ENCODE measurements at regions not wholly inside any gene's neighbourhood (a gene's known extent, or its start where the extent isn't known, plus 50 kb on each side); places are given as distances from the start of the nearest gene placed in this dataset.
A peak's percentile ranks its signal among the peaks of the same experiment; 100 is the strongest.

DNA sequence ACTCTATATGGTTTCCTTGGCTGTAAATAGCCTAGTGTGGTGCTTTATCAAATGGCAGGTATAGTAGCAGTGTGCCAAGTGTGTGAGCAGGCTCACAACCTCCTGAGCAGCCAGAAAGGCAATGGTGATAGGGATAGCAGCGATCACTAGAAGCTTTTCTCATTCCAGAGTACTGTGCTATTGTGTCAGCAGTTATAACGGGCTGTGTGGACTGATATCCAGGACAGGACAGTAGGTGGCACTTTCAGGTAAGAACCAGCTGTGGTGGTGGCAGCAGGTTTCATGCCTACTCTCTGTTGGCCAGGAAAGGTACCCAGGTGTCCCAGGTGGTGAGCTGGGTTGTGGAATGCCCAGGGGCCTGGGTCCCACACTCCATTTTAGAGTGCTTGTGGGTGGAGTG is 448.8 kb upstream of the BTBD3 start:
- TF ChIP-seq POU2F2 (IDR thresholded peaks at IDR 0.05; ENCODE audit: low read depth, low read length) (no peak), SPI1 (IDR thresholded peaks at IDR 0.05; ENCODE audit: low read depth, low read length) (no peak), PAX5 (IDR thresholded peaks at IDR 0.05; ENCODE audit: insufficient read depth, low read length, severe bottlenecking) (no peak), POLR2A (IDR thresholded peaks at IDR 0.05; ENCODE audit: low read depth, low read length) (no peak), TAF1 (IDR thresholded peaks at IDR 0.05; ENCODE audit: low read depth, low read length) (no peak)
- FAIRE-seq (no peak), DNase-seq (ENCODE audit: insufficient read length, low spot score) (no peak)

DNA sequence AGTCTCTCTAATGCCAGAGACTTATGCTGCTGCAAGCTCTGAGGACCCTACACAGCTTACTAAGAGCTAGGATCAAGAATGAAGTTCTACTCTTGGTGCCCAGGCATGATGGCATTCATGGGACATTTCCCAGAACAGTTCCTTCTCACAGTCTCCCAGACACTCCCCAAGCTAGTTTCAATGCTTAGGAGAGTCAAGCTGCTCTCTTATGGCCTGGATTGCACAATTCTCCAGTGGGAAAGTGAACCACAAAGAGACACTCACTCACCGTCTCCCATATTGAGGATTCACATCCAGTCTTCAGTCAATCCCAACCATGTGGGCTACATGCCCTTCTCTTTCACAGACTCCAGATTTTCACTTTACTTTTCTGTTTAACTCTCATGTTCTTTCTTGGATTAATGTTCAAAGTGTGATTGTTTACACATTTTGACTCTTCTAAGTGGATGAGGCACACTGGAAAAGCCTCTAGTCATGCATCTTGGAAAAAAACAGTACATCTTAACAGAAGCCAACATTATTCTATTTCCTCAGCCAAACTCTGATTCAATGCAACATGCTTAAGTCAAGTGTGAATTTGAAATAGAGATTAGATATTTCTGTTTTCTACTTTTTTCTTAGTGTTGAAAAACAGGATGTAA is 447.8 kb upstream of the BTBD3 start:
- DNase-seq (ENCODE audit: insufficient read length, low spot score): no peak
- TF ChIP-seq POU2F2 (IDR thresholded peaks at IDR 0.05; ENCODE audit: low read depth, low read length) (no peak), PAX5 (IDR thresholded peaks at IDR 0.05; ENCODE audit: insufficient read depth, low read length, severe bottlenecking) (no peak), SPI1 (IDR thresholded peaks at IDR 0.05; ENCODE audit: low read depth, low read length) (no peak), POLR2A (IDR thresholded peaks at IDR 0.05; ENCODE audit: low read depth, low read length) (no peak), TAF1 (IDR thresholded peaks at IDR 0.05; ENCODE audit: low read depth, low read length) (no peak), POLR2AphosphoS5 (IDR thresholded peaks at IDR 0.05; ENCODE audit: low read depth, low read length) (no peak)
- no peak for FAIRE-seq

DNA sequence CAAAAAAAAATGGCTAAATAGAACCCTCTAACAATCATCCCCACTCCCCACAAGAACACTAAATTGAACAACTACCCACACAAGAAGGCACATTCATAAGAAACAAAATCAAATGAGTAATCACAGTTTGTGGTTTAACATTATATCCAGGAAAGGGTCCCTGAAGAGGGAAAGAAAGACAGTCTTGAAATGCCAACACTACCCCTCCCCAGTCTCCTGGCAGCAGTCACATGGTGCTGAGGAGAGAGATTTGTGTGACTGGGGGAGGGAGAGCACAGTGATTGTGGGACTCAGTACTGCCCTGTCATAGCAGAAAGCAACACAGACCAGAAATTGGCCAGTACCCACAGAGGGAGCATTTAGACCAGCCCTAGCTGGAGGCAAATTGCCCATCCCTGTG is 443.7 kb upstream of the BTBD3 start:
- no peak for TF ChIP-seq POU2F2 (IDR thresholded peaks at IDR 0.05; ENCODE audit: low read depth, low read length)
- TF ChIP-seq POLR2AphosphoS5 (IDR thresholded peaks at IDR 0.05; ENCODE audit: low read depth, low read length): no peak
- TF ChIP-seq TAF1 (IDR thresholded peaks at IDR 0.05; ENCODE audit: low read depth, low read length): no peak
- FAIRE-seq: no peak
- DNase-seq (ENCODE audit: insufficient read length, low spot score): no peak

DNA sequence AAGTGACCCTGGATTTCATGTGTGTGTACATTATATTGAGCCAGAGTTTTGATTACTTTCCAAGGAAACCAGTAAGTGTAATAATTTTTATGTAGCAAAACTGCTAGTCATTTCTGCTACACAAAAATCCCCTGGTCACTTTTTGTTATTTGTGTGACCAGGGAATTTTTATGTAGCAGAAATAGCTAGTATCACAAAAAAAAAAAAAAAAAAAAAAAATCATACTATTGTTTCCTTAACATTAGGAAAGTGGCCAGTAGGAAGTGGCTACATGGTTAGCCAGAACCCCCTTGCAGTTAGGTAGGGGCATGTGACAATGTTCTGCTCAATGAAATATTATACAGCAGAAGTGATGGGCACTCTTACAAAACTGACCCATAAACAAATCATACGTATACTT is 434.0 kb upstream of the BTBD3 start:
- FAIRE-seq: no peak

DNA sequence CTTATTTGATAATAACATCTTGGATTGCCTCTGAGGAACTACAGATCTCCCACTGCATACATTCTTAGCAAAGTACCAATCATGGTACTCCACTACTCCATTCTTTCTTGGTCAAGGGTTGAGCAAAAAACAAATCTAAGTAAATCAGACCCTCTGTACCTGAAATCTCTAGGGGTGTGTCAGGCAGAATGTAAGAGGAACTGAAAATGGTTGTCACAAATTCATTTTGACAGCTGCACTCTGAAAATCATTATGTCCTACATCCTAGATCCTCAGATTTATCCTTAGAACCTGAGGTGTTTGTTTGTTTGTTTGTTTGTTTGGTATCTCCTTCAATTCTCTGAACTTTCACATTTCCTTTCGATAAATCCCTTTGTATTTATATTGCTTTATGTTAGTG is 433.2 kb upstream of the BTBD3 start:
- no peak for TF ChIP-seq TAF1 (IDR thresholded peaks at IDR 0.05; ENCODE audit: low read depth, low read length)
- no peak for TF ChIP-seq POU2F2 (IDR thresholded peaks at IDR 0.05; ENCODE audit: low read depth, low read length)
- TF ChIP-seq SPI1 (IDR thresholded peaks at IDR 0.05; ENCODE audit: low read depth, low read length): peak; percentile 88
- no peak for TF ChIP-seq PAX5 (IDR thresholded peaks at IDR 0.05; ENCODE audit: insufficient read depth, low read length, severe bottlenecking)
- FAIRE-seq (no peak), DNase-seq (ENCODE audit: insufficient read length, low spot score) (no peak)

More for the DNA sequence above, 434.0 kb upstream of the BTBD3 start:
- TF ChIP-seq TAF1 (IDR thresholded peaks at IDR 0.05; ENCODE audit: low read depth, low read length) (no peak), POLR2A (IDR thresholded peaks at IDR 0.05; ENCODE audit: low read depth, low read length) (no peak), SPI1 (IDR thresholded peaks at IDR 0.05; ENCODE audit: low read depth, low read length) (no peak), PAX5 (IDR thresholded peaks at IDR 0.05; ENCODE audit: insufficient read depth, low read length, severe bottlenecking) (no peak), POU2F2 (IDR thresholded peaks at IDR 0.05; ENCODE audit: low read depth, low read length) (no peak)
- DNase-seq (ENCODE audit: insufficient read length, low spot score): no peak

DNA sequence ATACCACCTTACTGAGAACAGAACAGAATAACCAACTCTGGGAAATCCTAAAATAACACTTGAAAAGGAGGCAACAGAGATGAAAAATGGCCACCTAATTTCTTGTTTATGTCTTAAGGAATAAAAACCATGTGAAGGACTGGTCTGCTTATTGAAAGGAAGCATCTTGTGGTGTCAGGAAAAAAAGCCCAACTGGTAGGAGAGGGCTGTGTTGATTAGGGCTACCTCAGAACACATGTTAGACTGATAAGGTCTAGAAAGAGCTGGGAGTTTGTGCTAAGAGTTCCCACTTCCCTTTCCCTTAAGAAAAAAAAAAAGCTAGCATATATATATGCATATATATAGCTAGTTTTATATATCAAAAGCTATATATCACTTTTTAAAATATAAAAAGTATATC is 425.3 kb upstream of the BTBD3 start:
- FAIRE-seq: no peak
- DNase-seq (ENCODE audit: insufficient read length, low spot score): no peak
- TF ChIP-seq PAX5 (IDR thresholded peaks at IDR 0.05; ENCODE audit: insufficient read depth, low read length, severe bottlenecking): no peak

DNA sequence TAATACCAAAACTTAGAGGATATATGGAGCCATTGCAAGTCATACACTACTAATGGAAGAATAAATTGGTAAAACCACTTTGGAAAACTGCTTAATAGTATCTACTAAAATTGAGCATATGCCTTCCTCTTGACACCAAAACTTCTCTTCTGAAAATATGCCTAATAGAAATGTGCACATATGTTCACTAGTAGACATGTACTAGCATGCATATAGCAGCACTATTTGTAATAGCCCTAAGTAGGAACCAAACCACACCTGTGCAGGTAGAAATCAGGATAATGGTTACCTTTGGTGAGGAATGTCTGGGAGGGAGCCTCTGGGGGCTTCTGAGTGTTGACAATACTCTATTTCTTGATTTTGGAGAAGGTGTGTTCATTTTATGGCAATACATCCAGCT is 424.8 kb upstream of the BTBD3 start:
- TF ChIP-seq POU2F2 (IDR thresholded peaks at IDR 0.05; ENCODE audit: low read depth, low read length): no peak
- TF ChIP-seq PAX5 (IDR thresholded peaks at IDR 0.05; ENCODE audit: insufficient read depth, low read length, severe bottlenecking): no peak
- TF ChIP-seq TAF1 (IDR thresholded peaks at IDR 0.05; ENCODE audit: low read depth, low read length): no peak
- no peak for TF ChIP-seq POLR2A (IDR thresholded peaks at IDR 0.05; ENCODE audit: low read depth, low read length)
- TF ChIP-seq SPI1 (IDR thresholded peaks at IDR 0.05; ENCODE audit: low read depth, low read length): no peak
- TF ChIP-seq POLR2AphosphoS5 (IDR thresholded peaks at IDR 0.05; ENCODE audit: low read depth, low read length): no peak
- DNase-seq (ENCODE audit: insufficient read length, low spot score): no peak
- FAIRE-seq: no peak

DNA sequence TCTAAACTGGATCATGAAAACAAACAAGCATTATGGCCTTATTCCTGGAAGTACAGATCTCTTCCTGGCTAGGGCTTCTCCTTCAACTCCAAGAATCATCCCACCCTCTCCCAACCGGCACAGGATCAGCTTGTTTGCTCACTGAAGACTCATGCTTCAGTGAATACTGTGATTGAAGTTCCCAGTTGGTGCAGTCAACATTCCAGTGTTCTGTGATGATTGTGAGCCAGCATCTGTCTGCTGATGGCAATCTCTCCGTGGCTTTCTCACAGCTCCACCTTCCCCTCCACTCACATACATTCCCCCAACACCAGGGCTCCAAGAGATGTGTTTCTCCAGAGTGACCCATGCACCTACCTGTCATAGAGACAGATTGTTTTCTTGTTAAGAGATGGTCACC is 421.3 kb upstream of the BTBD3 start:
- TF ChIP-seq POLR2A (IDR thresholded peaks at IDR 0.05; ENCODE audit: low read depth, low read length): no peak
- TF ChIP-seq SPI1 (IDR thresholded peaks at IDR 0.05; ENCODE audit: low read depth, low read length): no peak
- TF ChIP-seq PAX5 (IDR thresholded peaks at IDR 0.05; ENCODE audit: insufficient read depth, low read length, severe bottlenecking): no peak
- no peak for DNase-seq (ENCODE audit: insufficient read length, low spot score)
- no peak for FAIRE-seq

DNA sequence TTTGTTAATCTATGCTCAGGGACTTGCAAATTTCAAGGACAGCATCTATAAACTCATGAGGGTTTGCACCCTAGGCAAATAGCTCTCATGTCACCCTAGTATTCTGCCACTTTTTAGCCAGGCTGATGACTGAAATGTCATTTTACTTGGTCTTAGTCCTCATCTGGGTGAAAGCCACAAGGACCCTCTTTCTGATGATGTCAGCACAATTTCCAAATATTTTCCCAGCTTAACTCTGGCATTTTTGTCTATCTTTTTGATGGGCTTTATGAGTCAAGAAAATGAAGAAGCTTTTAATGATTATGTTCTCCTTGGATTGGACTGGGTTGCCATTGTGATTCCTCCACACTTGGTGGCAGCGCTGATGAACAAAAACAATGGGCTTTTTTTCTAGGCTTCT is 420.1 kb upstream of the BTBD3 start:
- TF ChIP-seq POU2F2 (IDR thresholded peaks at IDR 0.05; ENCODE audit: low read depth, low read length) (no peak), TAF1 (IDR thresholded peaks at IDR 0.05; ENCODE audit: low read depth, low read length) (no peak), SPI1 (IDR thresholded peaks at IDR 0.05; ENCODE audit: low read depth, low read length) (no peak), POLR2AphosphoS5 (IDR thresholded peaks at IDR 0.05; ENCODE audit: low read depth, low read length) (no peak), POLR2A (IDR thresholded peaks at IDR 0.05; ENCODE audit: low read depth, low read length) (no peak), PAX5 (IDR thresholded peaks at IDR 0.05; ENCODE audit: insufficient read depth, low read length, severe bottlenecking) (no peak)
- FAIRE-seq (no peak), DNase-seq (ENCODE audit: insufficient read length, low spot score) (no peak)

DNA sequence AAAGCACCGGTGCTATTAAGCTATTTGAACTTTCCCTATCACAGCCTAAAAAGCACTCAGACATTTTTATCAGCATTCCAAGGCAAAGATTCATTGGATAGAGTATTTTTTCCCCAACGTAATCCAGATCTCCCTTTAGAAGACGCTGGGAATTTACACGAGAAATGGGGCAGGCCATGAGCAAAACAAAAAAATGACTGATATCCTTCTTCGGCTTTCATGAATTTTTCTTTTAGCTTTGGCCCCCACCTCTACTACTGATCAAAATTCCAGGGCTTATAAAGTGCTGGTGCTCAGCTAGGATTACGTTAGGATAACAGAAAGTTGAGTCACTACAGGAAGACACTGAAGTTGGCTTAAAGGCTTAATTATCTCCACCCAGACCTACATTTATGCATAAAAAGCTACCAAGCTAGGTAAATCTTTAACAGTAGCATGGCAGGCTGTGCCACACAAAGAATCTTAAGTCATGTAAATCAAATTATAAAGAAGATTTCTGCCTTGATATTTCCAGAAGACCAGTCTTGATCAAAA is 418.5 kb upstream of the BTBD3 start:
- TF ChIP-seq POLR2AphosphoS5 (IDR thresholded peaks at IDR 0.05; ENCODE audit: low read depth, low read length) (no peak), TAF1 (IDR thresholded peaks at IDR 0.05; ENCODE audit: low read depth, low read length) (no peak), POU2F2 (IDR thresholded peaks at IDR 0.05; ENCODE audit: low read depth, low read length) (no peak), PAX5 (IDR thresholded peaks at IDR 0.05; ENCODE audit: insufficient read depth, low read length, severe bottlenecking) (no peak), SPI1 (IDR thresholded peaks at IDR 0.05; ENCODE audit: low read depth, low read length) (no peak), POLR2A (IDR thresholded peaks at IDR 0.05; ENCODE audit: low read depth, low read length) (no peak)
- DNase-seq (ENCODE audit: insufficient read length, low spot score) (no peak), FAIRE-seq (no peak)
